ENCODE measurements at regions not wholly inside any gene's neighbourhood (a gene's known extent, or its start where the extent isn't known, plus 50 kb on each side); places are given as distances from the start of the nearest gene placed in this dataset.

GRCh38 chr15:79378394-79379109, 53.6 kb upstream of the MINAR1 start:
- H3K4me1 ChIP-seq (ENCODE audit: low read length), result no peaks in the 10 kb centered on the region
- no peaks in the 10 kb centered on the region for H4K20me1 ChIP-seq (ENCODE audit: insufficient read depth, low read length)
- H3K9me3 ChIP-seq (replicated peaks; ENCODE audit: insufficient read depth, low read length), result no peaks in the 10 kb centered on the region
- no peak overlapping the region for H3K27ac ChIP-seq (ENCODE audit: low read length)
- no peaks in the 10 kb centered on the region for H3F3A ChIP-seq (ENCODE audit: insufficient read depth, low read length)
- no peak overlapping the region for H2AFZ ChIP-seq (ENCODE audit: low read length)
- no peak for DNase-seq
- H3K4me3 ChIP-seq (ENCODE audit: low read length), result no peak overlapping the region
- H3K27me3 ChIP-seq (replicated peaks; ENCODE audit: insufficient read depth, low read length), result no peaks in the 10 kb centered on the region
- no peak overlapping the region for H3K4me2 ChIP-seq (ENCODE audit: low read depth, low read length)
- no peaks in the 10 kb centered on the region for H3K79me2 ChIP-seq (ENCODE audit: low read length)
- H3K9ac ChIP-seq (ENCODE audit: low read length), result no peak overlapping the region
- TF ChIP-seq EZH2 (optimal IDR thresholded peaks at IDR 0.05; ENCODE audit: low read depth, low read length) (no peak), EZH2phosphoT487 (IDR thresholded peaks at IDR 0.05; ENCODE audit: low read length) (no peak), CTCF (IDR thresholded peaks at IDR 0.05; ENCODE audit: low read length) (no peak)
- H3K9me2 ChIP-seq (replicated peaks; ENCODE audit: insufficient read depth, low read length), result no peaks in the 10 kb centered on the region
- no peaks in the 10 kb centered on the region for H3K36me3 ChIP-seq (replicated peaks; ENCODE audit: insufficient read depth, low read length)

GRCh38 chr15:79380755-79381497, 51.2 kb upstream of the MINAR1 start:
- no peaks in the 10 kb centered on the region for H3K79me2 ChIP-seq (ENCODE audit: low read length)
- no peaks in the 10 kb centered on the region for H3K9me3 ChIP-seq (replicated peaks; ENCODE audit: insufficient read depth, low read length)
- no peak overlapping the region for H3K27ac ChIP-seq (ENCODE audit: low read length)
- H3K27me3 ChIP-seq (replicated peaks; ENCODE audit: insufficient read depth, low read length), result no peaks in the 10 kb centered on the region
- H3K36me3 ChIP-seq (replicated peaks; ENCODE audit: insufficient read depth, low read length), result no peaks in the 10 kb centered on the region
- no peak overlapping the region for H2AFZ ChIP-seq (ENCODE audit: low read length)
- no peaks in the 10 kb centered on the region for H3K4me1 ChIP-seq (ENCODE audit: low read length)
- no peaks in the 10 kb centered on the region for H4K20me1 ChIP-seq (ENCODE audit: insufficient read depth, low read length)
- TF ChIP-seq EZH2 (optimal IDR thresholded peaks at IDR 0.05; ENCODE audit: low read depth, low read length) (no peak), EZH2phosphoT487 (IDR thresholded peaks at IDR 0.05; ENCODE audit: low read length) (no peak), CTCF (IDR thresholded peaks at IDR 0.05; ENCODE audit: low read length) (peak; percentile 93)
- H3K9ac ChIP-seq (ENCODE audit: low read length), result no peak overlapping the region
- H3K4me2 ChIP-seq (ENCODE audit: low read depth, low read length), result no peak overlapping the region
- no peaks in the 10 kb centered on the region for H3F3A ChIP-seq (ENCODE audit: insufficient read depth, low read length)
- H3K4me3 ChIP-seq (ENCODE audit: low read length), result no peak overlapping the region
- DNase-seq, result peak; percentile 67
- H3K9me2 ChIP-seq (replicated peaks; ENCODE audit: insufficient read depth, low read length), result no peaks in the 10 kb centered on the region

- no peaks in the 10 kb centered on the region for H3K9me2 ChIP-seq (replicated peaks; ENCODE audit: insufficient read depth, low read length)
- H3K9ac ChIP-seq (ENCODE audit: low read length), result no peak overlapping the region
- H3K4me3 ChIP-seq (ENCODE audit: low read length), result no peak overlapping the region
- H4K20me1 ChIP-seq (ENCODE audit: insufficient read depth, low read length), result no peaks in the 10 kb centered on the region
- no peak for DNase-seq
- no peak overlapping the region for H3K27ac ChIP-seq (ENCODE audit: low read length)
- no peaks in the 10 kb centered on the region for H3K4me1 ChIP-seq (ENCODE audit: low read length)
- H3K79me2 ChIP-seq (ENCODE audit: low read length), result no peaks in the 10 kb centered on the region
- TF ChIP-seq CTCF (IDR thresholded peaks at IDR 0.05; ENCODE audit: low read length) (no peak), EZH2phosphoT487 (IDR thresholded peaks at IDR 0.05; ENCODE audit: low read length) (no peak), EZH2 (optimal IDR thresholded peaks at IDR 0.05; ENCODE audit: low read depth, low read length) (no peak)
- H2AFZ ChIP-seq (ENCODE audit: low read length), result no peak overlapping the region
- H3K27me3 ChIP-seq (replicated peaks; ENCODE audit: insufficient read depth, low read length), result no peaks in the 10 kb centered on the region
- no peaks in the 10 kb centered on the region for H3F3A ChIP-seq (ENCODE audit: insufficient read depth, low read length)
- H3K36me3 ChIP-seq (replicated peaks; ENCODE audit: insufficient read depth, low read length), result no peaks in the 10 kb centered on the region
- no peak overlapping the region for H3K4me2 ChIP-seq (ENCODE audit: low read depth, low read length)
- no peaks in the 10 kb centered on the region for H3K9me3 ChIP-seq (replicated peaks; ENCODE audit: insufficient read depth, low read length)
These were observed 50.5 kb upstream of the MINAR1 start for GRCh38 chr15:79381593-79381992.
